ENCODE measurements at regions not wholly inside any gene's neighbourhood (a gene's known extent, or its start where the extent isn't known, plus 50 kb on each side); places are given as distances from the start of the nearest gene placed in this dataset.

GRCh38 chr7:34493752-34494151, 164.3 kb upstream of the NPSR1 start:
- no peaks in the 10 kb centered on the region for H3K36me3 ChIP-seq (ENCODE audit: insufficient read depth, low read length)
- DNase-seq (ENCODE audit: low read depth, low spot score): no peak
- no peaks in the 10 kb centered on the region for H3K9me3 ChIP-seq (ENCODE audit: low read depth, low read length)
- no peak overlapping the region for H3K4me3 ChIP-seq
- TF ChIP-seq FOXP2 (optimal IDR thresholded peaks at IDR 0.05; ENCODE audit: control extremely low read depth, extremely low read length, insufficient read depth) (no peak), POLR2AphosphoS5 (IDR thresholded peaks at IDR 0.05; ENCODE audit: borderline replicate concordance, low read depth, low read length) (no peak), EZH2 (IDR thresholded peaks at IDR 0.05) (no peak)
- no peak overlapping the region for H3K9ac ChIP-seq (ENCODE audit: insufficient read length)
- H3K27ac ChIP-seq: no peak overlapping the region

DNA sequence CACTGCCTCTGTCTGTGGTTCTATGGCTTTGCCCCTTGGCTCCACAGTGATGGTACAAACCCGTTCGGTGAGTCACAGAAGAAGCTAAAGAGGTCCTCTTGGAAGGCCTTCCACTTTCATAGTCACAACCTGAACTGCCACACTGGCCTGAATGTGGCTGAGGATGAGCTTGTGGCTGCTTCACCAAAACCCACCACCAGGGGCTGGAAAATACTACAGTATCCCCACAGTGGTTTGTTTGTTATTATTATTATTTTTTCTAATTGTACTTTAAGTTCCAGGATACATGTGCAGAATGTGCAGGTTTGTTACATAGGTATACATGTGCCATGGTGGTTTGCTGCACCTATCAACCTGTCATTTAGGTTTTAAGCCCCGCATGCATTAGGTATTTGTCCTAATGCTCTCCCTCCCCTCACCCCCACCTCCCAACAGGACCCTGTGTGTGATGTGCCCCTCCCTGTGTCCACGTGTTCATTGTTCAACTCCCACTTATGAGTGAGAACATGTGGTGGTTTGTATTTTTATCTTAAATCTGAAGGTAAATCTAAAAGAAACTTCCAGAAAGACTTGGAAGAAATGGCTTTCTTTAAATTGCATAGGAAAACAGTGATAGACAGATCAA, 160.8 kb upstream of the NPSR1 start:
- Histone ChIP-seq H3K4me3 (no peak overlapping the region), H3K36me3 (ENCODE audit: insufficient read depth, low read length) (no peaks in the 10 kb centered on the region), H3K9me3 (ENCODE audit: low read depth, low read length) (no peaks in the 10 kb centered on the region), H3K9ac (ENCODE audit: insufficient read length) (no peak overlapping the region), H3K27ac (no peak overlapping the region)
- DNase-seq (ENCODE audit: low read depth, low spot score): no peak
- TF ChIP-seq EZH2 (IDR thresholded peaks at IDR 0.05): no peak
- TF ChIP-seq POLR2AphosphoS5 (IDR thresholded peaks at IDR 0.05; ENCODE audit: borderline replicate concordance, low read depth, low read length): no peak
- no peak for TF ChIP-seq FOXP2 (optimal IDR thresholded peaks at IDR 0.05; ENCODE audit: control extremely low read depth, extremely low read length, insufficient read depth)

GRCh38 chr7:34501156-34501555, 156.9 kb upstream of the NPSR1 start:
- Histone ChIP-seq H3K9me3 (ENCODE audit: low read depth, low read length) (no peaks in the 10 kb centered on the region), H3K4me3 (no peak overlapping the region), H3K9ac (ENCODE audit: insufficient read length) (no peak overlapping the region), H3K36me3 (ENCODE audit: insufficient read depth, low read length) (no peaks in the 10 kb centered on the region), H3K27ac (no peak overlapping the region)
- no peak for TF ChIP-seq EZH2 (IDR thresholded peaks at IDR 0.05)
- no peak for TF ChIP-seq FOXP2 (optimal IDR thresholded peaks at IDR 0.05; ENCODE audit: control extremely low read depth, extremely low read length, insufficient read depth)
- TF ChIP-seq POLR2AphosphoS5 (IDR thresholded peaks at IDR 0.05; ENCODE audit: borderline replicate concordance, low read depth, low read length): no peak
- no peak for DNase-seq (ENCODE audit: low read depth, low spot score)

GRCh38 chr7:34507191-34507590, 150.8 kb upstream of the NPSR1 start:
- Histone ChIP-seq H3K27ac (no peak overlapping the region), H3K9me3 (ENCODE audit: low read depth, low read length) (0 out of 2 replicates have a peak, but pooled peaks cover 3% of the 10 kb centered on the region), H3K36me3 (ENCODE audit: insufficient read depth, low read length) (no peaks in the 10 kb centered on the region), H3K4me3 (no peak overlapping the region), H3K9ac (ENCODE audit: insufficient read length) (no peak overlapping the region)
- DNase-seq (ENCODE audit: low read depth, low spot score): no peak
- no peak for TF ChIP-seq FOXP2 (optimal IDR thresholded peaks at IDR 0.05; ENCODE audit: control extremely low read depth, extremely low read length, insufficient read depth)
- TF ChIP-seq EZH2 (IDR thresholded peaks at IDR 0.05): no peak
- TF ChIP-seq POLR2AphosphoS5 (IDR thresholded peaks at IDR 0.05; ENCODE audit: borderline replicate concordance, low read depth, low read length): no peak

DNA sequence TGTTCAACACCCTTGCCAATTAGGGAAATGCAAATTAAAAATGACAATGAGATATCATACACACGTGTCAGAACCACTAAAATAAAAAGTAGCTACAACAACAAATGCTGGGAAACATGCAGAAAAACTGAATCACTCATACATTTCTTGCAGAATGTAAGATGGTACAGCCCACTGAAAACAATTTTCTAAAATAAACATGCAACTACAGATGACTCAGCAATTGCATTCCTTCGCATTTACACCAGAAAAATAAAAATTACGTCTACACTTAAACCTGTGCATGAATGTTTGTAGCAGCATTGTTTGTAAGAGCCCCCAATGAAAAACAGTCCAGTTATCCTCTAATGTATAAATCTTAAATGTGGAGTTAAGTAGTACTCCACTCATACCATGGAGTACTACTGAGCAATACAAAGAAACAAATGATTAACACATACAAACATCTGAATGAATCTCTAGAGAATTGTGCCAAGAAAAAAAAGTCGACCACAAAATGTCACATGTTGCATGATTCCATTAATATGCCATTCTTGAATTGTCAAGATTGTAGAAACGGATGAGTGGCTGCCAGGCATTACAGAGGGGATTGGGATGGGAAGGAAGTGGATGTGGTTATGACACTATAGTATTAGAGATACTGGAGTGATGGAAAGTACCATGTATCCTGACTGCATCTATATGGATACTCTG, 134.6 kb upstream of the NPSR1 start:
- no peak overlapping the region for H3K27ac ChIP-seq
- no peaks in the 10 kb centered on the region for H3K36me3 ChIP-seq (ENCODE audit: insufficient read depth, low read length)
- H3K4me3 ChIP-seq: no peak overlapping the region
- no peaks in the 10 kb centered on the region for H3K9me3 ChIP-seq (ENCODE audit: low read depth, low read length)
- TF ChIP-seq POLR2AphosphoS5 (IDR thresholded peaks at IDR 0.05; ENCODE audit: borderline replicate concordance, low read depth, low read length): no peak
- no peak for TF ChIP-seq FOXP2 (optimal IDR thresholded peaks at IDR 0.05; ENCODE audit: control extremely low read depth, extremely low read length, insufficient read depth)
- TF ChIP-seq EZH2 (IDR thresholded peaks at IDR 0.05): no peak
- DNase-seq (ENCODE audit: low read depth, low spot score): no peak
- no peak overlapping the region for H3K9ac ChIP-seq (ENCODE audit: insufficient read length)

DNA sequence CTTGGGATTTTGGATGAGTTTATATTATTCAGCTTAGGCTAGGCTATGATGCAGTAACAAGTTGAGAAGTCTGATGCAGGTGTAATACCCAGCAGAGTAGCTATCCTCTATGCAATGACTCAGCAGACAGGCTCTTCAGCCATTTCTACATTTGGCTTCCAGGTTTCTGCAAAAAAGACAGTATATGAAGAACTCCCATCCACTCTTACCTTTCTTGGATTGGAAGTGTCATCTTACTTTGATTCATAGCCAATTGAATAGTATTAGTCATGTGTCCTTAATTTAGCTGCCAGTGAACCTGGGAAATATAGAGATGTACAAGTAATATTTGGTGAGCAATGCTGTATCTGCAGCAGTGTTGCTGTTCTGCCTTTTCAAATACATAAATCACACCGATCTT, 127.8 kb upstream of the NPSR1 start:
- H3K27ac ChIP-seq: no peak overlapping the region
- no peak for DNase-seq (ENCODE audit: low read depth, low spot score)
- no peaks in the 10 kb centered on the region for H3K36me3 ChIP-seq (ENCODE audit: insufficient read depth, low read length)
- no peak overlapping the region for H3K4me3 ChIP-seq
- no peaks in the 10 kb centered on the region for H3K9me3 ChIP-seq (ENCODE audit: low read depth, low read length)
- H3K9ac ChIP-seq (ENCODE audit: insufficient read length): no peak overlapping the region
- no peak for TF ChIP-seq FOXP2 (optimal IDR thresholded peaks at IDR 0.05; ENCODE audit: control extremely low read depth, extremely low read length, insufficient read depth)
- no peak for TF ChIP-seq EZH2 (IDR thresholded peaks at IDR 0.05)
- TF ChIP-seq POLR2AphosphoS5 (IDR thresholded peaks at IDR 0.05; ENCODE audit: borderline replicate concordance, low read depth, low read length): no peak

GRCh38 chr7:34539003-34539402, 119.0 kb upstream of the NPSR1 start:
- TF ChIP-seq FOXP2 (optimal IDR thresholded peaks at IDR 0.05; ENCODE audit: control extremely low read depth, extremely low read length, insufficient read depth) (no peak), POLR2AphosphoS5 (IDR thresholded peaks at IDR 0.05; ENCODE audit: borderline replicate concordance, low read depth, low read length) (no peak), EZH2 (IDR thresholded peaks at IDR 0.05) (no peak)
- no peaks in the 10 kb centered on the region for H3K36me3 ChIP-seq (ENCODE audit: insufficient read depth, low read length)
- no peak for DNase-seq (ENCODE audit: low read depth, low spot score)

GRCh38 chr7:34544621-34545020, 113.4 kb upstream of the NPSR1 start:
- Histone ChIP-seq H3K36me3 (ENCODE audit: insufficient read depth, low read length) (no peaks in the 10 kb centered on the region), H3K4me3 (no peak overlapping the region), H3K9me3 (ENCODE audit: low read depth, low read length) (no peaks in the 10 kb centered on the region), H3K27ac (no peak overlapping the region), H3K9ac (ENCODE audit: insufficient read length) (no peak overlapping the region)
- DNase-seq (ENCODE audit: low read depth, low spot score): no peak
- TF ChIP-seq POLR2AphosphoS5 (IDR thresholded peaks at IDR 0.05; ENCODE audit: borderline replicate concordance, low read depth, low read length): no peak
- TF ChIP-seq FOXP2 (optimal IDR thresholded peaks at IDR 0.05; ENCODE audit: control extremely low read depth, extremely low read length, insufficient read depth): no peak
- no peak for TF ChIP-seq EZH2 (IDR thresholded peaks at IDR 0.05)

More at GRCh38 chr7:34539003-34539402, 119.0 kb upstream of the NPSR1 start:
- no peak overlapping the region for H3K4me3 ChIP-seq
- H3K9me3 ChIP-seq (ENCODE audit: low read depth, low read length): peaks cover 2% of the 10 kb centered on the region; the same call in 1 of the 2 replicates
- no peak overlapping the region for H3K9ac ChIP-seq (ENCODE audit: insufficient read length)
- H3K27ac ChIP-seq: no peak overlapping the region
